ENCODE measurements at regions not wholly inside any gene's neighbourhood (a gene's known extent, or its start where the extent isn't known, plus 50 kb on each side); places are given as distances from the start of the nearest gene placed in this dataset.

GRCh38 chr10:4043897-4044665, 259.1 kb upstream of the KLF6 start:
- no peak for DNase-seq (ENCODE audit: extremely low read depth in 1 of 4, low spot score in 3 of 4)
- no peak for ATAC-seq
- Histone ChIP-seq H2AFZ (ENCODE audit: low read depth, low read length) (no peak overlapping the region), H3K9me3 (replicated peaks; ENCODE audit: control insufficient read depth, insufficient read depth, low read depth, low read length) (no peaks in the 10 kb centered on the region), H3K9ac (ENCODE audit: insufficient read depth in 1 of 2, low read depth in 2 of 2, low read length in 2 of 2) (no peak overlapping the region), H4K20me1 (replicated peaks; ENCODE audit: control insufficient read depth, insufficient read depth, low read length) (no peaks in the 10 kb centered on the region), H3K79me2 (ENCODE audit: control insufficient read depth, insufficient read depth, low read length) (no peaks in the 10 kb centered on the region), H3K9me1 (ENCODE audit: control insufficient read depth, insufficient read depth, low read length) (no peaks in the 10 kb centered on the region), H3K36me3 (ENCODE audit: control insufficient read depth, insufficient read depth, low read length) (no peaks in the 10 kb centered on the region), H3K27me3 (ENCODE audit: control insufficient read depth in 2 of 2, insufficient read depth in 2 of 2, low read length in 2 of 2) (no peaks in the 10 kb centered on the region), H3K4me3 (no peak overlapping the region), H3K4me1 (replicated peaks in 1 of 2; ENCODE audit: control insufficient read depth in 2 of 2, insufficient read depth in 2 of 2, low read length in 2 of 2) (no peaks in the 10 kb centered on the region), H3K4me2 (ENCODE audit: insufficient read depth, low read length) (no peak overlapping the region), H3K27ac (ENCODE audit: extremely low read depth, low read depth, low read length) (no peak overlapping the region)
- in situ Hi-C loops (cut with MboI), result no loop called here
- ChIA-PET POLR2A (no interaction called here), CTCF (ENCODE audit: low intra/inter-chr PET ratio) (no interaction called here)
- intact Hi-C loops (cut with micrococcal nuclease), result no loop called here
- no TSS peak for BruUV-seq (replicated peaks)
- WGBS (ENCODE audit: insufficient coverage, low coverage, missing lambda C conversion rate), result 4% methylated on average over 7 of the region's 7 CpGs
- no peak for FAIRE-seq
- TF ChIP-seq CHD2 (IDR thresholded peaks at IDR 0.05; ENCODE audit: low read depth, low read length) (no peak), SPI1 (IDR thresholded peaks at IDR 0.05; ENCODE audit: borderline replicate concordance, low read depth, low read length) (peak; percentile 16; the same call in 1 of the 2 replicates), CHD1 (IDR thresholded peaks at IDR 0.05; ENCODE audit: low read length) (no peak), FOXJ3 (CRISPR knock-in tag; IDR thresholded peaks at IDR 0.05) (no peak)

GRCh38 chr10:4041635-4042034, 256.6 kb upstream of the KLF6 start:
- intact Hi-C loops (cut with micrococcal nuclease) (no loop called here), in situ Hi-C loops (cut with MboI) (no loop called here)
- ChIA-PET CTCF (ENCODE audit: low intra/inter-chr PET ratio) (no interaction called here), POLR2A (interaction anchor here (0.7 kb wide), 1 partner anchor 50 kb away, joined by 3 read pairs; no protein-coding TSS in a partner anchor)
- Histone ChIP-seq H2AFZ (ENCODE audit: low read depth, low read length) (no peak overlapping the region), H3K9me3 (replicated peaks; ENCODE audit: control insufficient read depth, insufficient read depth, low read depth, low read length) (no peaks in the 10 kb centered on the region), H3K9me1 (ENCODE audit: control insufficient read depth, insufficient read depth, low read length) (no peaks in the 10 kb centered on the region), H3K9ac (ENCODE audit: insufficient read depth in 1 of 2, low read depth in 2 of 2, low read length in 2 of 2) (no peak overlapping the region), H3K36me3 (ENCODE audit: control insufficient read depth, insufficient read depth, low read length) (no peaks in the 10 kb centered on the region), H3K27me3 (ENCODE audit: control insufficient read depth in 2 of 2, insufficient read depth in 2 of 2, low read length in 2 of 2) (no peaks in the 10 kb centered on the region), H3K4me3 (no peak overlapping the region), H3K4me2 (ENCODE audit: insufficient read depth, low read length) (no peak overlapping the region), H3K79me2 (ENCODE audit: control insufficient read depth, insufficient read depth, low read length) (no peaks in the 10 kb centered on the region), H3K27ac (ENCODE audit: extremely low read depth, low read depth, low read length) (no peak overlapping the region), H4K20me1 (replicated peaks; ENCODE audit: control insufficient read depth, insufficient read depth, low read length) (no peaks in the 10 kb centered on the region), H3K4me1 (replicated peaks in 1 of 2; ENCODE audit: control insufficient read depth in 2 of 2, insufficient read depth in 2 of 2, low read length in 2 of 2) (no peaks in the 10 kb centered on the region)
- TF ChIP-seq CBX5 (IDR thresholded peaks at IDR 0.05; ENCODE audit: borderline replicate concordance, low read depth) (peak; percentile 51; the same call in 1 of the 2 replicates), TRIM28 (IDR thresholded peaks at IDR 0.05) (peak; percentile 45; the same call in 1 of the 2 replicates), CBX3 (IDR thresholded peaks at IDR 0.05; ENCODE audit: borderline replicate concordance in 1 of 2, low read length in 2 of 2) (0 out of 3 replicates have a peak, but pooled peaks of 1 of the 2 experiments have one; percentile 37), ZNF740 (CRISPR knock-in tag; IDR thresholded peaks at IDR 0.05) (no peak), ZNF740 (tag; IDR thresholded peaks at IDR 0.05) (no peak), POLR2A (conservative IDR thresholded peaks at IDR 0.05) (no peak), TEAD1 (CRISPR knock-in tag; IDR thresholded peaks at IDR 0.05) (no peak), ZNF584 (CRISPR knock-in tag; IDR thresholded peaks at IDR 0.05; ENCODE audit: low read depth) (peak; percentile 100)
- WGBS (ENCODE audit: insufficient coverage, low coverage, missing lambda C conversion rate), result 18% methylated on average over 5 of the region's 5 CpGs
- DNase-seq (ENCODE audit: extremely low read depth in 1 of 4, low spot score in 3 of 4) (no peak), FAIRE-seq (no peak), ATAC-seq (no peak)
- BruUV-seq (replicated peaks), result no TSS peak

All from K562 (cell line).